Dermis microvascular lymphatic vessel endothelial cell (primary cell): ENCODE measurements at regions not wholly inside any gene's neighbourhood (a gene's known extent, or its start where the extent isn't known, plus 50 kb on each side); places are given as distances from the start of the nearest gene placed in this dataset.

ENCODE experiments used
- DNase-seq, 2 donors: peaks; one replicate each; pipeline versions ENCODE4 v3.0.0 to v3.0.0-alpha.2; 2010; ENCODE audit warnings: low read depth in 2 of 2

DNA sequence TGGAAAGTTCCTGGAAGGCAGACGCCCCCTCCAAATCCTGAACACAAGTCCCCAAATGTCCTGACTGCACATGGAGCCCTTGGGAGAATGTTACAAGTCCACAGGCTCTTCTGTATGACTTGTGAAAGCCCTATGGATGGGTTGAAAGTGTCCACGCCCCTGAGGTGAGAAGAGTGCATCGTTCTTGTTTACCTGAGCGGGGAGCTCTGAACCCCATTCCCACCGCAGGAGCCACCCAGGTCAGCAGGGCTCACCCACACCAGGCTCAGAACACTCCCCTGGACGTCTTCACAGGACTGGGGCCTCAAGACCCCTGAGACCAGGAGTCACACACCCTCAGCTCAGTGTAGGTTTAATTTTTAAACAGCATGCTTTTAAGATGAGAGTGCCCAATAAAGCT is 84.2 kb upstream of the TMEM18 start:
- no peak for DNase-seq

DNA sequence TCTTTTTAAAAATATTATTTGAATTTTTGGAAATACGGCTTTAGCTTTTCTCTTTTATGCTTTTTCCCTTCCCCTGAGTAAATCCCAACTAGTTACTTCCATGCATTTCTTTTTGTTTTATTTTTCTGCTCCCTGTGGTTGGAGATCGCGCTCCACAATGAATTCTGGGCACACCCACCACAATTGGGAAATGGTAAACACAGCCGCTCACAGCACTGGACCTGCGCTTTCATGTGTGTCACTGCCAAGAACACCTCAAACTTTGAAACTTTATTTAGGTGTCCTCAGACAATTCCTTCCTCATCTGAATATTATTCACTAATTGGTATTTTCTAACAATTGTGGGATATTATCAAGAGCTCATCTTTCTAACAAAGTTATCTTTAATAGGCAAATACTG is 82.8 kb upstream of the TMEM18 start:
- DNase-seq, result no peak

DNA sequence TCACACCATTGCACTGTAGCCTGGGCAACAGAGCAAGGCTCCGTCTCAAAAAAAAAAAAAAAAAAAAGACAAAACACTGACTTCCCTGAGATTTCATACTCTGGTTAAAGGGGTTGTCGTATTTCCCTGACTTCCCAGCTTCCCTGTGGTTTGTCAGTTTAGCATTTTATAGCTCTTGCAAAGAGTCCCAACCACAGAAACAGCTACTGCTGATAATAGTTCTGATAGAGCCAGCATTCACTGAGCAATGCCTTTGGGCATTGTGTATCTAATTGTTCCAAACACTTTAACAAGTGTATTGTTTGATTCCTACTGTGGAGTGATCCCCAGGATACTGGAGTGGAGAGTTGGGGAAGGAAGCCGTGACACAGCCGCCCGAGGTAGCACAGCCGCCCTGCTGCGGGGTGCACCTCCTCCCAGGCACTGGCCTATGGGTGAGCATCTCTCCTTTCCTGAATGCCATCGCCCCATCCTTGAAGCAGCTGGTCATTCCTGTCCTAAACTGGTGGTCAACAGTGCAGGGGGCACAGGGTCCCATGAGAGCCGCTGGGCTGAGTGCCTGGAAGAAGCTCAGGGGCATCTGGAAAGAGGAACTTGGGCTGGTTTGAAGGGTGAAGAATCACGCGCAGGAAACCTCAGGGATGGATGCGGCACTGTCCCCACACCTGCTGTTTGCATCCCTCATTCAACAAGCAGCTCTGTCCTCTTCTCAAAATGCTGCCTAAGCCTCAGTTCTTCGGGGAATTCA is 81.0 kb upstream of the TMEM18 start:
- DNase-seq, result no peak

DNA sequence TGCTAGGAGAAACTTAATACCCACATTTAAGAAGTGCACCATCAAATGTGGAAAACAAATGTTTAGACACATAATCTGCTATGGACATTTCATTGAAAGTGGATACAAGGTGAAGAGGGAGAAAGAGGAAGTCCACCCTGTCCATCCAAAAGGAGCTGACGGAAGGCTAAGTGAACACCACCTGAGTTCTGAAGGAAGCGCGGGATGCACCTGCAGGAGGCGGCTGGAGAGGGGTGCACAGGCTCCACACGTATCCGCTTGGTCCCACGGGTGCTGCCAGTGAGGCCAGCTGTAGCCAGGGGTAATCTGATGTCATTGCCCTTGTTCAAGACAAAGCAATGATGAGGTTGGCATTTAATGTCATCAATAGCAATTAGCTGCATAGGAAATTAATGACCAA is 75.9 kb upstream of the TMEM18 start:
- no peak for DNase-seq

DNA sequence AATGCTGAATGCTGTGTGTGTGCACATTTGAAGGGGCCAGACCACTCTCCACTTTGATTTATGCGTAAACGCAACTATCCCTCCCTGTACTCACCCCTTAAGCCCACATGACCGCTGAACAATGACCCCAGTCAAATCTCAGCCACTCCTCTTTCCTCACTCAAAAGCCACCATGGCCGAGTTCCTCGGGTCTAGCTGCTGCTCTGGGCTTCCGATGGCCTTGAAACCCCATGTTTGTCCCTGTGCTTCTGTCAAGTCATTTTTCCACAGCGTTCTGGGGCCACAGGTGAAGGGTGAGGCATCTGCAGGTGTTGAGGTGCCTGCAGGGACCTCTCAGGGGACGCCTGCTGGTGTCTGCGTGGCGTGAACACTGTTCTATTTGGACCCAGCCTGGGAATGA is 74.3 kb upstream of the TMEM18 start:
- no peak for DNase-seq

DNA sequence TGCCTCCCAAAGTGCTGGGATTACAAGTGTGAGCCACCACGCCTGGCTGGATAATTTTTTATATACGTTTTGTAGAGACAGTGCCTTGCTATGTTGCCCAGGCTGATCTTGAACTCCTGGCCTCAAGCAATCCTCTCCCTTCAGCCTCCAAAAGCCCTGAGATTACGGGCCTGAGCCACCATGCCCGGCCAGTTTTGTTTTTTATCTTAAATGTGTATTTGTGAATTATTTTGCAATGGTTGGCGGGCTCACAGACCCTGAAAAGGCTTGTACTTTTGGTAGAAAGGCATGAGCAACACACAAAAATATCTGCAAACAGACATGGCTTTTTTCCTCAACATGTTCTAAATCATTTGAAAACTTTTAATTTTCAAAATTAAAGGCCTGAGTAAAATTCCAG is 73.4 kb upstream of the TMEM18 start:
- no peak for DNase-seq

DNA sequence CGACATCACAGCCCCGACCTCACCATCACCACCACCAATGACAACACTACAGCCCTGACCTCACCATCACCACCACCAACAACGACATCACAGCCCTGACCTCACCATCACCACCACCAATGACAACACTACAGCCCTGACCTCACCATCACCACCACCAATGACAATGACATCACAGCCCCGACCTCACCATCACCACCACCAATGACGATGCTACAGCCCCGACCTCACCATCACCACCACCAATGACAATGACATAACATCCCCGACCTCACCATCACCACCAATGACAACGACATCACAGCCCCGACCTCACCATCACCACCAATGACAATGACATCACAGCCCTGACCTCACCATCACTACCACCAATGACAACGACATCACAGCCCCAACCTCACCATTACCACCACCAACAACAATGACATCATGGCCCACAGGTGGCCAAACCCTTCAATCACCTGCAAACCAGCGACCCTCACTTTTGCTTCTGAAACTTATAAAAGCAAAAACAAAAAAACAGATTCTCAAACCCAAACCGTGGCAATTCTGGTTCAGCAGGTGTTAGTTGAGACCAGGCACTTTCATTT is 70.7 kb upstream of the TMEM18 start:
- DNase-seq, result no peak

DNA sequence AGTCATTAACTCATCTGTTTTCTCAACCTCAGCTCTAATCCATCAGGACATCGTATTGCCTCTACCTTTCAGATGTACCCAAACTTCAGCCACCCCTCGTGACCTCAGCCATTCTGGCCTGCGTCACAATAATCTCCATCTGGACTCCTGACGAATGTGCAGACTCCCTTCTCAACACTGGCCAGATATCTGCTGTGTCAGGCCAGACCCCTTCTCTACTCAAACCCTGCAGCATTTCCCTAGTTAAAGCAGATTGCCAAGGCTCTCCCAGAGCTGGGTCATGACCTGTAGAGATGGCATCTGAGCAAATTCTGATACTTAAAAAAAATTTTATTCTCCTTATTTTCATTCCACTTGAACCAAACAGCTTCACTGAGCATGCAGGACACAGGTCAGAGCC is 69.5 kb upstream of the TMEM18 start:
- DNase-seq, result no peak

DNA sequence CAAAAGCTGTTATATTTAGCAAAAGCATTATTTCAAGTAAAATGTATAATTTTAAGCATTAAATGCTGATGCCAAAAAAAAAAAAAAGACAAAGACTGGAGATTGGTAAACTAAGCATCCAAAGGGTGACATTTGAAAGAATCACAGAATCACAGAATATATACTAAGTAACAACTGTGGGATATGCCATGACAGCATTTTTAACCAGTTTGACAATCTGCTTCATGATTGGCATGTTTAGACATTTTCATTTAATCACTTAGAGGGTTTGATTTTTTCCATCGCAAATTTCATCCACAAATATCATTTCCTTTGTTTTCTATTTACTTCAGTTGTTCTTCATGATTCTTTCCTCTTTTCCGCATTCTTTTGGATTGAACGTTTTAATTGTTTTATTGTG is 66.9 kb upstream of the TMEM18 start:
- no peak for DNase-seq

DNA sequence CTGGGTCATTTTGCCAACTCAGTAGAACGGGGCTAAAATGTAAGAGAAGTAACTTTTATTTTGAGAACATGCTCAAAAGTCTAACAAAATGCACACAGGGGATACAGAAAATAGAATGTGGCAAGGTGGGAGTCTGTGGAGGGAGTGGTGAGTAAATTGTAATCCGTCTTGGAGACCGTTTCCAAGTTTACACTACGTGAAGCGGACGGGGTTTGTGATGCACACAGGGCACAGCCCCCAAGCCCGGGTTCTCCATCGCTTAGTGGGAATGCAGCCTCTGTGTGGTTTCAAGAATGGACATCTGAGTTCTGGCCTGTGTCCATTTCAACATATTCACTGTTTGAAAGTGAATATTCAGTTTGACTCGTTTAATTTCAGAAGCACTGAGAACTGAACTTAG is 65.0 kb upstream of the TMEM18 start:
- no peak for DNase-seq

DNA sequence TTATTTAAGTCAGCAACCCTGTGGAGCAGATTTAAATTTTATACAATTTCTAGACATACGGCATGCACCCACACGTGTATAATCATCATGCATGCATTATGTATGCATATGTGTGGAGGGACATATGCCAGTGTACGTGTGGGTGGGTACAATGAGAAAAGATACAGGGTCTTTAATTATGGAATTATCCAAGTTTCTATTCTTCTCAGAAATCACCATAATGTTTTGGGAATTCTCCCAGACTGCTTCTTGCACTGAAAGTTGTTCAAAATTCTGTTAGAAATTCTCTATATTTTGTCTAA is 63.9 kb upstream of the TMEM18 start:
- DNase-seq, result no peak

DNA sequence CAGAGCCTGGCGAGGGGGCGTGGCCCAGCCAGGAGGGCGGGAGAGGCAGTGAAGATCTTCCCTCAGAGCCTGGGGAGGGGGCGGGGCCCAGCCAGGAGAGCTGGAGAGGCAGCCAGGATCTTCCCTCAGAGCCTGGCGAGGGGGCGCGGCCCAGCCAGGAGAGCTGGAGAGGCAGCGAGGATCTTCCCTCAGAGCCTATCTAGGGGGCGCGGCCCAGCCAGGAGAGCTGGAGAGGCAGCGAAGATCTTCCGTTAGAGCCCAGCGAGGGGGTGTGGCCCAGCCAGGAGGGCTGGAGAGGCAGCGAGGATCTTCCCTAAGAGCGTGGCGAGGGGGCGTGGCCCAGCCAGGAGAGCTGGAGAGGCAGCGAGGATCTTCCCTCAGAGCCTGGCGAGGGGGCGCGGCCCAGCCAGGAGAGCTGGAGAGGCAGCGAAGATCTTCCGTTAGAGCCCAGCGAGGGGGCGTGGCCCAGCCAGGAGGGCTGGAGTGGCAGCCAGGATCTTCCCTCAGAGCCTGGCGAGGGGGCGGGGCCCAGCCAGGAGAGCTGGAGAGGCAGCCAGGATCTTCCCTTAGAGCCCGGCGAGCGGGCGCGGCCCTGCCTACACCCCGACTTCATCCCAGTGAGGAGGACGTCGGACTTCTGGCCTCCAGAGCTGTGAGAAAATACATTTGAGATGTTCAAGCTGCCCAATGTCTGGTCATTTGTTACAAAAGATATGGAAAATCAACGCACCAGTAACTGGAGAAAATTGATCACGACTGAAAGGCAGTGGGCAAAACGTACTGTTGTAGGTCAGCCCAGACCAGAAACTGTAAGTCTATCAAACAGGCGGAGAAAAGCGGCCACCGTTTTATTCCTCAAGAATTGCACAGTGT is 63.4 kb upstream of the TMEM18 start:
- DNase-seq, result peak; percentile 40 to 78

DNA sequence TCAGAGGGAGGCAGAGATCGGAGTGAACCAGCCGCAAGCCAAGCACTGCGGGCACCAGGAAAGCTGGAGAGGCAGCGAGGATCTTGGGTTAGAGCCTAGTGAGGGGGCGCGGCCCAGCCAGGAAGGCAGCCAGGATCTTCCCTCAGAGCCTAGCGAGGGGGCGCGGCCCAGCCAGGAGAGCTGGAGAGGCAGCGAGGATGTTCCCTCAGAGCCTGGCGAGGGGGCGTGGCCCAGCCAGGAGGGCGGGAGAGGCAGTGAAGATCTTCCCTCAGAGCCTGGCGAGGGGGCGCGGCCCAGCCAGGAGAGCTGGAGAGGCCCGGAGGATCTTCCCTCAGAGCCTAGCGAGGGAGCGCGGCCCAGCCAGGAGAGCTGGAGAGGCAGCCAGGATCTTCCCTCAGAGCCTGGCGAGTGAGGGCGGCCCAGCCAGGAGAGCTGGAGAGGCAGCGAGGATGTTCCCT is 62.7 kb upstream of the TMEM18 start:
- peak in 1 of 2 donors; percentile 12 for DNase-seq

DNA sequence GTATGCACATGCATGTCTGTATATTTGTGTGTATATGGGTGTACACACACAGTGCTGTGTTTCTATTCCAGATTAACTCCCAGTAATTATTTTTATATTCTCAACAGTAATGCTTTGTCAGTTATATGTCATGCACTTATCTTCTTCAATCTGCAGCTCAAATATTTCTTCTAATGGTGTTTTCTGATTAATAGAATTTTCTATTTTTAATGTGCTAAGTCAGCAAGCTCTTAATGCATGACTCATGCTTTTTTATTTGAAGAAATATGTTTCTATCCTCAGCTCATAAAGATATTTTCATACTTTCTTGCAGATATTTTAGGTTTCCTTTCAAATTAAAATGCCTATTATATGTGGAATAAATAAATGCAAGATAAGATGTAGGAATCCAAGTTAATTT is 59.7 kb upstream of the TMEM18 start:
- no peak for DNase-seq

DNA sequence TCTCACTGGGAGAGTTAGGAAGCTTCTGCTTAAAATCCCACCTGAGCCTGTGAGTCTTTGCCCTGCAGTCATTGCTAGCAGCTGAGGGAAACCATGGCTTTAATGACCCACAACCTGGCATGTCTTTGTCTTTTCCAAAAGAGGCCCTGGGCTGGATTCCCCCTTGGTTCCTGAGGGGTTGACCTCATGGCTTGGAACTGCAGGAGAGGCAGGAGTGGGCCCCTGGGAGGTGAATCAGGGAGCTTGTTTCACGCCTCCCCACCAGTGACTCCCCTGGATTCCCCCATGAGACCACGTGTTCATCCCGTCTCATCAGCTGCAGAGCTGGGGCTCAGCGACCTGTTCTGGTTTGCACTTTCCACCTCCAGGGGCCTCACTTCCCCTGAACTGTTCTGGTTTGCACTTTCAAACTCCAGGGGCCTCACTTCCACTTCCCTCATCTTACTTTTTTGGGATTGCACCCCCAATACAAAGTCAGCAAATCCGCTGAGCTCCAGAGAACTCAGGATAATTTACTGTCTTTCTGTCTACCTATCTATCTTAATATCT is 58.5 kb upstream of the TMEM18 start:
- DNase-seq, result no peak

DNA sequence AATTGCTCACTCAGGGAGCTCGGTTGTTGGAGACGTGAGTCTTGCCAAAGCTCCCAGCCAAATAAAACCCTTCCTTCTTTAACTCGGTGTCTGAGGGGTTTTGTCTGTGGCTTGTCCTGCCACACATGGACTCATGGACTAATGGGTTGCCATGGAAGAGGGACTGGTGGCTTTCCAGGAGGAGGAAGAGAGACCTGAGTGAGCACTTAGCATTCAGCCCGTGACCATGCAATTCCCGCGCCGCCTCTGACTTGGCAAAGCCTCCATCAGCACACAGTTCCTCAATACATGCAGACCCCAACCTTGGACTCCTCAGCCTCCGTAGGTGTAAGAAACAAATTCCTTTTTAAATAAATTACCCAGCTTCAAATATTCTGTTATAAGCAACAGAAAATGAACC is 57.3 kb upstream of the TMEM18 start:
- no peak for DNase-seq

DNA sequence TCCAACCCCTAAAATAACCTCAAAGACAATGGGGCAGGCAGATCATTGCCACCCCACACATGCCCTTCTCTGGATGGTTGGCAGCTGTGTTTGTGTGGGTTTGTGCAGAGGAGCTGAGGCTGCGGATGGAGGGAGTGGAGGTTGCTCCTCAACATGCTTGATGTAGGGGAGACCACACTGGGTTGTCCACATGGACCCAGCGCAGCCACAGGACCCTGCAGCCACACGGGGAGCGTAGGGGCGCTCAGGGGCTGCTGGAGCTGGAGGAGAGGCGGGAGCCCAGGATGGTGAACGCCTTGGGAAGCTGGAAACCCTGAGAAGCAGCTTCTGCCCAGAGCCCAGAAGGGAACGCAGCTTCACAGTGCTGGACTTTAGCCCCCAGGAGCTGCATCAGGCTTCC is 56.3 kb upstream of the TMEM18 start:
- DNase-seq, result no peak

DNA sequence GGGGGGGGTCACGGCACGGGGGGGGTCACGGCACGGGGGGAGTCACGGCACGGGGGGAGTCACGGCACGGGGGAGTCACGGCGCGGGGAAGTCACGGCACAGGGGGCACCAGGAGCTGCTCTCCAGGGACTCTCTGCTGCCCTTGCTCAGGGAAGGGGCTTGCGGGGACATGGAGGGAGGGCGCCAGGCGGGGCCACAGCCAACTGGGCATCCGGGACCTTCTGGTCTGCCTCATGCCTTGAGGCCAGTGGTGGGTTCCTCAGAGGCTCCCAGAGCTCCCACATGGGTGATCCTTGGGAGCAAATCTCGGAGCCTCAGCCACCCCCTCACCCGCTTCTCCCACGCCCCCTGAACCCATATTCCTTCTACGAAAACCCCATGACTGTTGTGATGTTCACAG is 55.8 kb upstream of the TMEM18 start:
- DNase-seq, result no peak

DNA sequence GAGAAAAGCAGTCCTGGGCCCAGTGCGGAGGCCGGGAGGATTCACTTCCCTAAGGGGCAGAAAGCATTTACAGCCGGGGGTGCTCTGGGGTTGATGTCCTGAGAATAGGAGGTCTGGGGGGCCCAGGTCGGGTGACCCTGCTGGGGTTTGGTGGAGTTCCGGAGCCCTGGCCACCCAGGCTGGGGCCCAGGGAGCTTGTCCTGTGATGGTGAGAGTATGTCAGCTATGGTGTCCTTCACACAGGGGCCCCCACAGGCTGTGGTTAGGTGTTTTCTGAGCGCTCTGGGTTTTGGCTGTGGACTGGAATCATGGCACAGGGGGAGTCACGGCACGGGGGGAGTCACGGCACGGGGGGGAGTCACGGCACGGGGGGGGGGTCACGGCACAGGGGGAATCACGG is 54.5 kb upstream of the TMEM18 start:
- DNase-seq, result no peak

DNA sequence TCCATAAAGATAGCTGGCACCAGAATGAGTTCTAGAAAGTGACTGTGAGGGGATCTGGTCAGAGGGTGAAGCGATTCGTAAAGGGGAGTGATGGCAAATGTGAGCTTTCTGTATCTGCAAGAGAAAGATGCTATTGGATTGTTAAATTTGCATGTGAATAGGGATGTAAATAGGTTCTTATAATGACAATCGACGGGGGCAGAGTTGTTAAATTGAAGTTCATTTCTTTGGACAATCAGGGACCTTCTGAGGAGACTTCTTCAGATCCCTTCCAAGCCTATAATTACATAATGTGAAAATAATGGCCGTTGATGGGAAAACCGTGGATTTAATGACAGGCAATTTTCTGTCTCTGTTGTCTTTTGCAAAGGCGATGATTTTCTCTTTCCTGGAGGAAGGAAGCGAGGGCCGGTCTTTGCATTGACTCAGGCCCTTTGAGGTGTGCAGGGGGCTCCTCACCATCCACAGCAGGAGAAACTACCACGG is 52.2 kb upstream of the TMEM18 start:
- no peak for DNase-seq

DNA sequence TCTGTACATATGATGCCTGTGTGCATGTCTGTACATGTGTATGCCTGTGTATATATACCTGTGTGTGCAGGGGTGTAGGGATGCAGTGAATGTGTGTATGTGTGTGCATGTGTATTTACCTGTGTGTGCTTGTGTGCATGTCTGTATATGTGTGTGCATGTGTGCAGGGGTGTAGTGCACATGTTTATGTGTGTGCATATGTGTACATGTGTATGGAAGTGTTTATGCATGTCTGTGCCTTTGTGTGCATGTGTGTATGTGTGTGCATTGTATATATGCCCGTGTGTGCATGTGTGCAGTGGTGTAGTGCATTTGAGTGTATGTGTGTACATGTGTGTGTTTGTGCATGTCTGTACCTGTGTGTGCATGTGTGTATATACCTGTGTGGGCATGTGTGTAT is 51.0 kb upstream of the TMEM18 start:
- no peak for DNase-seq

DNA sequence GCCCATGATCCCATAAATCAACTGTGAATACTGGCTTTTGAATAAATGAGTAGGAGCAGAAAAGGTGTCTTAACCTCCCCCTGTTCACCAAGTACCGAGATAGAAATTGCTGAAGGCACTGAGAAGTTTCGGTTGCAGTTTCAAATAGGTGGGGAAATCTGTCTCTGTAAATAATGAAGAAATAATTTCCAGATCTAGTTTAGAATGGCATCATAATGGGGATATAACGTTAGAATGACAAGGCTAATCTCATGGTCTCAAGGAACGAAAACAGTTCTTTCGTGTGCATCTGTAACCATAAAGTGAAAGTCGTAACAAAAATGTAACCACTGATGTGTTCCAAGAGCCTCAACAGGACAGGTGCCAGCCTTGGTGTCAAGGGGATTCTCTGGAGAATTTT is 49.9 kb upstream of the TMEM18 start:
- no peak for DNase-seq
